ENCODE measurements at regions not wholly inside any gene's neighbourhood (a gene's known extent, or its start where the extent isn't known, plus 50 kb on each side); places are given as distances from the start of the nearest gene placed in this dataset.
"Not testable (repeated sequence)": the region's sequence is repeated elsewhere in the genome, so short reads cannot be mapped to it uniquely, and the experiment has no call there.

DNA sequence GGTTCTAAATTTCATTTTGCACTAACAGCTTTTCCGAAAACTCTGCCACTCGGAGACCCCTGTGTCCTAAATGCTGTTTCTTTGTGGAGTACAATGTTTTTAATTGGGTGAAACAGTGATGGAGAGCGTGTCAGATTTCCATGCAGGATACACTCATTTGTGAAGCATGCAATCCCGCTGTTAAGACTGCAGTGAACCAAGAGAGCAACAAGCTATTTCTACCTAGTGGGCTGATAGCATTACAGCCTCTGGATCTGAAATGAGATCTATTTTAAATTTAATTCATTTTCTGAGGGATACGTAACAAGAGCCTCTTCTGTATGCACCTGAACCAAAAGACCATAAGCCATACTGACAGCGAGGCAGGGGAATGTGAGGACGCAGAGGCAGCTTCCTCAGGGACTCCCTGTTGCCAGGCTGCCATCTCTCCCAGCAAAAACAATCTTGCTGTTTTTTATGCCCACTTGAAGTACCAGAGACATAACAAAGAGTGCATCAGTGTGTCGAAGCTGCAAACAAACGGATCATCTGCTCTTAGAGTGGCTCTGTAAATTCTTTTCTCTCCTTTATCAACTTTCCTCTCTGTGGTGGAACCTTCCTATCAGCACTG is 199.9 kb upstream of the COX10 start:
- no peak for DNase-seq

DNA sequence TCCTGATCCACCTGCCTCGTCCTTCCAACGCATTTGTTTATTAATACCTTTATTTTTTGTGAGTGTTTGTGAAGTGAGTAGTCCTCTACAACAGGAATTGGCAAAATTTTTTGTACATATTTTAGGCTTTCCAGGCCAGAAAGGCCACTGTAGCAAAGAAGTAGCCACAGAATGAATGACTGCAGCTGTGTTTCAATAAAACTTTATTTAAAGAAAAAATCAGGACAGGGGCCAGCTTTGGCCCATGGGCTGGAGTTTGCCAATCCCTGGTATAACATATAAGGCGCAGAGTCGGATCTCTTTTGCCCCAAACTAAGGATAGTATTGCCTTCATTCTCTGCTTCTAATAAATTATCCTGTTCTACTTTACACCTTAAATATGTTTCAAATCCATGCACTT is 198.0 kb upstream of the COX10 start:
- DNase-seq = no peak

DNA sequence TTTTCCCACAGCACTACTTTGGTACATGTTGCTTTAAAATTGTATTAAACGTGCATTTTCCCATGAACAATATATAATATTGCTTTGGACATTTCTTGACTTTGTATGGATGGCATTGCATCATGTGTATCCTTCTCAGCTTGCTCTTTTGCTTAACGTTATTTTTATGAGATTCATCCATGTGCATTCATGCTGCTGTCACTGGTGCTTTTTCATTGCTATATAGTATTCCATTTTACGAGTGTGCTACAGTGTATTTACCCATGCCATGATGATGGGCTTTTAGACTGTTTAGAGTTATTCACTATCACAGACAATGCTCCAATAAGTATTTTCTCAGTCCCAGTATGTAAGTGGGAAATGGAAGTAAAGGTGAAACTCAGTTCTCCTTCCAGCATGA is 195.2 kb upstream of the COX10 start:
- no peak for DNase-seq

DNA sequence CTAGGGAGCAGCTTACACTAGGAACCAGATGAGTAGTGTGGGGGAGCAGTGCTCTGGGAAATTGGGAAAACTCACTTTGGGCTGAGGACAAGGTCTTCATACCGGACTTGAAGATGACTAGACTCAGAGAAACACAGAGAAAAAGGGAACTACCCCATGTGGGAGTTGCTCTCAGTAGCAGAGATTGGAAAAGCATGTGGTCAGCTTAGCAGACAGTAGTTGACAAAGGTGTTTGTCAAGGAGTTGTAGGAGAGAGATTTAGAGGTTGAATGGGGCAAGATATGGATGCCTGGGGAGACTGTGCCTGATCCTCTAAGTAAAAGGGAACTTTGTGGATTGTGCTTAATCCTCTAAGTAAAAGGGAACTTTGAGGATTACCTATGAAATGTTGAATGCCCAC is 194.5 kb upstream of the COX10 start:
- DNase-seq = no peak

DNA sequence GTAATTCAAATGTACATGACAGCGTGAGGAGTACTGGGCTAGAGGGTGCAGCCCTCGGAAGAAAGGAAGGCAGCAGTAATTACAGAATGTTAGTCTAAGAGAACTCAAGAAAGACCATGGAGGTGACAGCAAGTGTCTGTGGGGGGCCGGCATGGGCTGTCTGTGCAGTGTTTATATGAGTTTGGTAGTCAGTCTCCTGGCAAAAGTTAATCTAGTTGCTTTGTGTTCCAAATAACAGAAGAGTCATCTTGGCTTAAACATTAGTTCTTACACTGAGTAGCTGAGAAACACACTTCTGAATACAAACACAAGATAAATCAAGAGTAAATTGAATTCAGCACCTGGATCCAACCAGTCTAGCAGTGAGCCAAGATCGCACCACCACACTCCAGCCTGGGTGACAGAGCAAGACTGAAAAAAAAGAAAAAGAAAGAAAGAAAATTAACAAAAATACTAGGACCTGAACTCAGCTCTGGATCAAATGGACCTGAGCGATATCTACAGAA is 189.3 kb upstream of the COX10 start:
- no peak for DNase-seq

DNA sequence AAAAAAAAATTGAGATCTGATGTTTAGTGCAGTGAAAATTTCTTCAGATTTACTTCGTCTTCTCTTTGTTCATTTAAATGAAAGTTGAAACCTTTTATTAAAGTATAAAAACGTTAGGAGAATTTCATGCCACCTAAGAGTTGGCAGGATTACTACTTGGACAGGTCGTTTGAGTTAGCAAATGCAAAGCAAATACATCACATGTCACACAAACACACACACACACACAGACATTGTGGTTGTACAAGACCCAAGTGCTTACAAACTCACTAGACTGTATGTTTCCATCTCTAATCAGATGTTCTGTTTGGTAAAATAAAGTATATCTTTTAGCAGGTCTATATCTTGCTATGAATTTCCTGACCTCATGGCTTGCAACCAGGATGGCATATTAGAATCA is 185.6 kb upstream of the COX10 start:
- DNase-seq = no peak

DNA sequence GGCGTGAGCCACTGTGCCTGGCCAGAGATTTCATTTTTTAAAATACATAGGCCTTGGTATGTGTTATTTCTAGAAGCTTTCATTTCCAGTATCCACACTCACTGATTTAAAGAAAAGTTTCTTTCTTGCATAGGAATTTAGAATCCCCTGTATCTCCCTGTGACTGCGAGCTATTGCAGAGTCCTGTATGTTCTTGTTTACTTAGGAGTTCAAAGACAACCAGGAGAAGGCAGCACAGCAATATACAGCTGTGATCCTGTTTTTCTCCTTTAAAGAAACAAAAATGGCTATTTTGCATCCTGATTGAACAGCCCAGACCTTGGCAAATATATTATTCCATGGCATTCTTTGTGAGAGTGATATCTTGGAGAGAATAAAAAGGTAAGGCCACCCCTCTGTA is 185.0 kb upstream of the COX10 start:
- no peak for DNase-seq

DNA sequence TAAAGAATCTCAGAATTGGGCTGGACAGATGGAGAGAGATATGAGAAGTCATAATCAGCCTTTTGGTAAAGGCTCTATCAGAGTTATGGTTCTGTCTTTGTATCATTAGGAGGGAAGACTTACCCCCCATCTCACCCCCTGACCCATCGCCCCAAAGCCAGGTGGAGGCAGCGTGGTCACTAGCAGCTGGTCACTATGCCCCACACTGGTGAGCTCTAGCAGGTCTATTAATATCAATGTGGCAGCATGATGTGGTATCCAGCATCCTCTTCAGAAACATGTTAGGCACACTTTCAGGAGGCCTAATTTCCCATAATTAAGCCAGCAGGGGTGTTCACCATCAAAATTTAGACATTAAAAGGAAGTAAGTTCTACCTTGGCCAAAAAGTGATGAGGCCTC is 183.8 kb upstream of the COX10 start:
- no peak for DNase-seq

DNA sequence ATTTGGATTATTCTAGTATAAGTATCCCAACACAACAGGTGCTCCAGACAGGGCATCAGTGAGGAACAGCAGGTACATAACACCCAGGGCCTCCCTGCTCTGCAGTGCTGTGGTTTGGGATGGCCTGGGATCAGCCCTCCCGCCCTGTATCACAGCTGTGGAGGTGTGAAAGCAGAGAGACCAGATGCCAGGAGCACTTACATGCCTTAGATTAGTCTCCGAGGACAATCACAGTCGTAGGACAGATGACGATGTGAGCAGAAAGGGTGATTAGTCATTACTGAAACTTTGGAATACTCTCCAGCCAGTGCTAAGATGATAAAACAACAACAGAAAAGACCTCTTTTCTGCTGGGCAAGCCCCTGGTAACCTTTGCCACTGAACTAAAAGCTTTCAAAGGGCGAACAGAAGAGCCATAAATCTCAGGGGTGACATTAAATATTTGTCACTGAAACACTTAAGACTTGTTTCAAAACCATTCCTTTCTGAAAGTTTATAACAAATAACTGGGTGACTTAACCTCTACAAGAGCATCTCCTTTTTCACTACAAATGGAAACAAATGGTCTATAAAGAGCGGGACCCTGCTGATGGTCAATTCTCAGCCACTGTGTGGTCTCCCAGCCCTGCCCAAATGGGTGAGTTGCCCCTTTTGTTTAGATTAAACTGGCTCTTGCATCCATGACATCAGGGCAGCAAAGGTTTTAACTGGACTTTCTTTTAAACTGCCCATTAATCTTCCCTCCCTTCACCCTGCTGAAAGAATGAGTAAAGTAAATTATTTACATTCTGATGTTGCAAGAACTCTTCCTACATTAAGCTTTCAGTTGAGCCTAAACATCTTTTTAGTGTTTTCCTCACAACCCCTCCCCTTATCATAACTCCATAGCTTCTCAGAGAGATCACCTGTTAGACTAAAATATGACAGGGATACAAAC is 183.1 kb upstream of the COX10 start:
- DNase-seq = no peak

DNA sequence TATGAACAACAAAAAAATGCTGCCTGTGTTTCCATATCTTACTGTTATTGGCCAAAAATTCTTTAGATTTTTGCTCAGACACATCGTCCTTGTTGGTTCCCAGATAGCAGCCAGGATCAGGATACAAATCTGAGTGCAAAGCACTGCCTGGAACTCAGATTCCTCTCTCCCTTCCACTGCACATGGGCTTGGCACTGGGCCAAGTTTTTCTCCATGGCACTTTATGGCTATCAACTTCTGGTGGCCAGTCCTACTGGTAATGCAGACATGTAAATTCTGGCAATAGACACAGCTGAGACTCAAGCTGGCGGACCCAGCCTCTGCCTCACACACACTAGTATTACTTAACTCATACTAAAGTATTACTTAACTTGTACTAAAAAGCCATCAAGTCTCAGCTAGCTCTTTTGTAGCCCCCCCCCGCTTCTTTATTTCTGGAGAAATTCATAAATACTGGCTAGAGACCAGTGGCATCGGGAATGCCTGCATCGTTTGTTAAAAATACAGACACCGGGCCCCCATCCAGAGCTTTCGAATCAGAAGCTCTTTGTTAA is 181.2 kb upstream of the COX10 start:
- DNase-seq = peak; percentile 21 to 30

DNA sequence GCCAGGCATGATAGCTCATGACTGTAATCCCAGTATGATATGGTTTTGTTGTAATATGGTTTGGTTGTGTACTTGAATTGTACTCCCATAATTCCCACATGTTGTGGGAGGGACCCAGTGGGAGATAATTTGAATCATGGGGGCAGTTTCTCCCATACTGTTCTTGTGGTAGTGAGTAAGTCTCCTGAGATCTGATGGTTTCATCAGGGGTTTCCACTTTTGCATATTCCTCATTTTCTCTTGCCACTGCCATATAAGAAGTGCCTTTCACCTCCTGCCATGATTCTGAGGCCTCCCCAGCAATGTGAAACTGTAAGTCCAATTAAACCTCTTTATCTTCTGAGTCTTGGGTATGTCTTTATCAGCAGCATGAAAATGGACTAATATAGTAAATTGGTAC is 160.3 kb upstream of the COX10 start:
- DNase-seq = not testable (repeated sequence)

DNA sequence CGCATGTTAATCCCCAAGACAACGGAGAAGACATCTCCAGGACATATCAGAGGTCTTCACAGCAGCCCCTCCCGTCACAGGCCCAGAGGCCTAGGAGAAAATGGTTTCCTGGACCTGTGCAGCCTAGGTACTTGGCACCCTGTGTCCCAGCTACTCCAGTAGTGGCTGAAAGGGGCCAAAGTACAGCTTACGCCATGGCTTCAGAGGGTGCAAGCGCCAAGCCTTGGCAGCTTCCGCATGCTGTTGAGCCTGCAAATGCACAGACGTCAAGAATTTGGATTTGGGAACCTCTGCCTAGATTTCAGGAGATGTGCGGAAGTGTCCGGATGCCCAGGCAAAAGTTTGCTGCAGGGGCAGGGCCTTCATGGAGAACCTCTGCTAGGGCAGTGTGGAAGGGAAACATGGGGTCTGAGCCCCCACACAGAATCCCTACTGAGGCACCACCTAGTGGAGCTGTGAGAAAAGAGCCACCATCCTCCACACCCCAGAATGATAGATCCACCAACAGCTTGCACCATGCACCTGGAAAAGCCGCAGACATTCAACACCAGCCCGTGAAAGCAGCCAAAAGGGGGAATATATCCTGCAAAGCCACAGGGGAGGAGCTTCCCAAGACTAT is 159.3 kb upstream of the COX10 start:
- DNase-seq = no peak

DNA sequence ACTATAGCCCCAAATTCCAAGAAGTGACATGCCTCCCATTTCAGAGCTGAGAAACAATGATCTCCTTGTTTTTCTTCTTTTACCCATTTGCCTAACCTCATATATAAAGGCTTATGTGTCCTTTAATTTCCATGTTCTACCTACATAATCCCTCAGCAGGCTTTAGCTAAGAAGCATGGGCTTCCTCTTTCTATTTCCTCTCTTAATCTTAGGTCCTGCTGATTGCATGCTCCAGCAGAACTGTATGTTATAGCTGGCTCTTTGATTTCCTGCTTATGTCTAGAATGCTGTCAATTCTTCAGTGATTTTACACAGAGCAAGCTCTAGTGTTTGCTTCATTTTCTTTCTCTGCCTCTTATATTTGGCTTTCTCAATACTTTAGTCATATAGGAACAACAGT is 151.7 kb upstream of the COX10 start:
- DNase-seq = no peak

DNA sequence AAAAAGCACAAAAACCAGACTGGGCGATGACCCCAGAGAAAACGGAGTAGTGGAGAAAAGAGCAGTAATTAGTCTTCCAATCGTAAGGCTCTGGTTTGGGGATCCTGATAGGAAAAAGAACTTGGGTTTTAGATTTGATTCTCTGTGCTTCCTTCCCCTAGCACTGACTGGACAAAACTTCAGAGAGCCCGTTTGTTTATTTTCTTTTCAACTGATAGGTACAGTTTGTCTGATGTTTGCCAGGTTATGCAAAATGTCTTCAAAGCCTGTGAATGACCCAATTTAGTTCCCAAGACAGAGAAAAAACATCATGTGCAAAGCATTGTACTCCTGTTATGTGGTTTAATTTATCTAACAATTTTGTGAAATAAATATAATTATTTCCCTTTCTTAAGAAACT is 151.1 kb upstream of the COX10 start:
- DNase-seq = no peak

DNA sequence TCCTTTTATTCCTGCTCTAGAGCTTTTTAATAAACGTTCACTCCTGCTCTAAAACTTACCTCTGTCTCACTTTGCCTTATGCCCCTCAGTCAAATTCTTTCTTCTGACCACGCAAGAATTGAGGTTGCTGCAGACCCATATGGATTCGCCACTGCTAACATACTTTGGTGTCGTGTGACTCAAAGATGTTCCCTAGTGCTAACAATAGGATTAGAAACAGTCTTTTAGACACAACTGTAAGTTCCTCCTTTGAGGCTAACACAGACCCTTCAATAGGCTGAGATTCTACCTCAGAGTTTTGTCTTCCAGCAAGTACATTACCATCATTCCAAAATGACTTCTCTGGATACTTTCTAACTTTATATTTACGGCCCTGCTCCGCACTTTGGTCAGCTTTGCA is 149.5 kb upstream of the COX10 start:
- no peak for DNase-seq

DNA sequence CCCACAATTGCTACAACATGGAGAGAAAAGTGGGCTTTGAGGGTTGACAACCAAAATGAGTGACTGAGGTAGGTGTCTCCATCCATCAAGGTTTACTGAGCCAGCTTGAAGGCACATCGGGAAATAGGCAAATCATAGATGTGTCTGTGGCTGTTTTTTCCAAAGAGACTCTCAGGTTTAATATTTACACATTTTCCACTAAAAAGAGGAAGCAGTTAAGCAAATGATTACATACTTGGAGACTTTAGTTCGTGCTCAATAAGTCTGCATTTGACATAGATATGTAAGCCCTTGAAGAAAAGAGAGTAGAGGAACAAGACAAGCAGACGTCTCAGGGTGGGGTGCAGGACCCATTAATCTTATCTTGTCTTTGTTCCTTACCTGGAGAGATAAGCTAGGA is 148.9 kb upstream of the COX10 start:
- DNase-seq = no peak

DNA sequence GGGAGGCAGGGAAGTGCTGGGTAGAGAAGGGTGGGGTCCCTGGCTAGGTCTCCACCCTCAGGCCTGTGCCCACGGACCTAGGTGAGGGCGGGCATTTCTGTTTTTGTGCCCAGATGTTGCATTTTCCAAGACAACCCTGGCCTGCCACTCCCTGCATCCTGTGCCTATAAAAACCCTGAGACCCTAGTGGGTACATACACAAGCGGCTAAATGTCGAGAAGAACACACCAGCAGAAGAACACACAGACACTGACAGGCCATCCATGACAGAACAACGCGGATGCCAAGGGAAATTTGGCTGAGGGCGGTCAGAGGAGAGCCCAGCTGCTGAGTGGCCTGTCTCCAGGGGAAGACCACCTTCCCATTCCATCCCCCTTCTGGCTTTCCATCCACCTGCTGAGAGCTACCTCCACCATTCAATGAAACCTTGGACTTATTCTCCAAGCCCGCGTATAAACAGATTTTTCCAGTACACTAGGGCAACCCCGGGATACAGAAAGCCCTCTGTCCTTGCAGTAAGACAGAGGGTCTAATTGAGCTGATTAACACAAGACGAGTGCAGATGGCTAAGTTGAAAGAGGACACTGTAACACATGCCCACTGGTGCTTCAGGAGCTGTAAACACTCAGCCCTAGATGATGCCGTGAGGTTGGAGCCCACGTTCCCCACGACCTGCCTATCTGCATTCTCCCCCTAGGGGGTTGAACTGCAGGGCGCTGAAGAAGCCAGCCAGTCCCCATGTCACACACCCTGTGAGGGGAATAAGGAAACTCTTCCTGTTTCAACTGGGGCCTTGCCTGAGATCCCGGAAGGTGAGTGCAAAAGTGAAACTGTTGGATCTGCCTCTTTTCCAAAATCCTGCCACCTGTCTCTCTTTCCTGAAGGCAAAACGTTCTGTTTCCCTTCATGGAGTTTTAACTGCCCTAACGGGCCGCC is 147.2 kb upstream of the COX10 start:
- DNase-seq = no peak

DNA sequence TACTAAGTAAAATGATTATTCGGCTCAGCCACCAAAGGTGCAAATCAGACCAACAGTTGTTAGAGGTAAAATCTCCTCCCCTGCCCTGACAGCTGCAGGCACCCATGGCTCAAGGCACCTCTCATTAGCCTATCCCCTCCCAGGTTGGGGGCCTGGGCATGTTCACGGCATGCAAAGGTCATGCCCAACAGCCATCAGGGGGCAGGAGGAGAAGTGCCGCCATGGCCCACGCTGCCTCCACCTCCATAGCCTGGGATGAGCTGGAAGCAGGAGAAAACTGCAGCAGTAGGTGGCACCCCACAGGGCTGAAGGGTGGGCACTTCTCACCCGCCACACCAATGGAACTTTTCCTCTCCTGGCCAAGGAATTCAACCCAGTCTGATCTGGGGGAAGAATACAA is 146.4 kb upstream of the COX10 start:
- DNase-seq = no peak

DNA sequence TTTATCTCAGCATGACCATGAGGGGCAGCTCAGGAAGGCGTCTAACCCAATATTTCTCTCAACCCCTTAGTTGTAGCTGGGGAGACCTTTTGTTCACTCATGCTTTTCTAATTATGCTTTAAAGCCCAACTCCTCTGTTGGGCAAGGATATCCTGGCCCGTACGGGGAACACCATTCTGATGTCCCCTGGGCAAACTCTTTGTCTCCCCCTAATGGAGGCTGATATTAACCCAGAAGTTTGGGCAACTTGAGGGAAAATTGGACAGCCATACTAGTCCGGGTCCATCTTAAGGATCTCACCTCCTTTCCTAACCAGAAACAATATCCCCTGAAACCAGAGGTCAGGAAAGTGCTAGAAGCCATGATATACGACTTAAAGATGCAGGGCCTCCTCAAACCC is 143.7 kb upstream of the COX10 start:
- no peak for DNase-seq

DNA sequence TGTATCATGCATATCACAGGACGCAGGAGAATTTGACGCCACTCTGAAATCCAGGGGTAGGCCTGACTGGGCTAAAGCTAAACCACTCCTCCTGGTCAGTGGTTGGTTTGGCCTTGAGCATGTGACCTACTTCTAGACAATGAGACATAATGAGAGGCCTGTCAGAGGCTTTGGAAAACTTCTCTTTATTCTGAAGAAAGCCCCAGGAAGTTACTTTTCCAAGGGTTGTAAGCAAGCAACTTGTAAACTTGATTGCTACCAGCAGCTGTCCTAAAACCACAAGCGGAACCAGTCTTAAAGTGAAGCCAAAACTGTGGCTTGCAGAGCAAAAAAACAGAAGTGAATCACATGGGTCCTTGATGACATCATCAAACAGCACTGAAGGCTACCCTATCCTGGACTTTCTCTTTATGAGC is 138.2 kb upstream of the COX10 start:
- no peak for DNase-seq

DNA sequence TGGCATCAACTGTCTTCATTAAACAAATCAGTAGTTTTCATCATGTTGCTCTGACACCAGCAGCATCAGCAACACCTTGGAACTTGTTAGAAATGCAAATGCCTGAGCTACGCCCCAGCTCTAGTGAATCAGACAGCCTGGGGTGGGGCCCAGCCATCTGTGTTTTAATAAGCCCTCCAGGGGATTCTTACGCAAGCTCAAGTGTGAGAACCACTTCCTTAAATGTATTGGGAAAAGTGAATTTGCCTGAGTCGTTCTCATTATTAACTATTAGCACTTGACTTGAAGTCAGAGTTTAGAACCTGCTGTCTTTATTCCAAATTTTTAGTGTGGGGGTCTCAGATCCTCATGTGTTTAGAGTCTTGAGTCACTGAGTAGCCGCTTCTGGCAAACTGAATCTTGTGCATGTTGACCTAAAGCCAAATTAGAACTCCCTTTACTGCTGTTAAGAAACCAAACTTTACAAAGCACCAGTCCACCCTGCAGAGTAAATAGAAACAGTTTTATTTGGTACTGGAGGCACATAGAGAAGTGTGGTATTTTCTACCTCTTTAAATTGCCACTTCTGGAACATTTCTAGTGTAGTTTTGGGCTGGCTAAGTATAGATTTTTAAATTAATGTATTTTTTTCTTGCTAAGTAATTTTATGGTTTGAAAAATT is 137.4 kb upstream of the COX10 start:
- DNase-seq = no peak

All from right lung (tissue), 2 donors.